GM18498 (cell line): ENCODE measurements at regions not wholly inside any gene's neighbourhood (a gene's known extent, or its start where the extent isn't known, plus 50 kb on each side); places are given as distances from the start of the nearest gene placed in this dataset.

Experiments used
- ATAC-seq: cut with Tn5 transposase; IDR thresholded peaks from one replicate; pipeline ENCODE4 v1.9.1; 2021; ENCODE audit warnings: mild to moderate bottlenecking, moderate library complexity; ENCODE audit not compliant: unreplicated experiment

DNA sequence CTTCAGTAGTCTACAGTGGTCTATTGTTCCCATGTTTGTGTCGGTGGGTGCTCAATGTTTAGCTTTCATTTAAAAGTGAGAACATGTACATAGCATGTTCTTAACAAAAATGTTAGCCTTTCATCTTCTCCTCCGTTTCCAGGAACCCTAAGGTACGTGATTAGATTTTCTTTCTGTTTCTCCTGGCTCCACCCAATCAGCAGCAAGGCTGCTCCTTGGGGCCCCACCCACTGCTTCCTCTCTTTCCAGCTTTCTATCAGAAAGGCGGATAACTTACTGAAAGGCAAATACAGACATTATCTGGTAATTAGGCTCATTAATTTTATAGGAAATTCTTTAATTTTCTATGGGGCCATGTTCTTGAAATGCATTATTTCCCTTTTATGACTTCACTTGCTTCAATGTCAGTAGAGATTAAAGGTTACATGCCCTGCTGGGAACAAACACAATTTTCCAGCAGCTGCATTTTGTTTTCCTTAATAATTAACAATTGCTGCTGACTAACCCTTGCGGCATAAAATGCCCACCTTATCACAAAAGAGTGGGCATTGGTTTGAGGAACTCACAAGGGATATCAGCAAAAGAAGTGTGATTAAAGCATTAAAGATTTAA lies 324.9 kb upstream of the SNX7 start:
- ATAC-seq = no peak

DNA sequence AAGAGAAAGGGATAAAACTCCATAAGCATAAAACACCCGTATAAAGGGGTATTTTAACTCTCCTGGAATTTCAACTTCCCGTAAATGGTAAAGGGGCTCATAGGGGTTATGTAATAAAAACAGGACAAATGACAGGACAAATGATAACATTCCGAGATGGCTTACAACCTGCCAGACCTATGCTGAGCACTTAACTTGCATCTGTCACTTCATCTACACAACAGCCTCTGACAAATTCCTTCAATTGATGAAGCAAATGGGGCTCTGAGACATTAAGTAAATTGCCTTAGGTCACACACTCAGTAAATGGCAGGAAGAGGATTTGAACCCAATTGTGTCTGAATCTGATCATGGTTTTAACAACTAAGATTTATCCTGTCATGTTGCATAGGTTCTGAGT lies 327.6 kb upstream of the SNX7 start:
- ATAC-seq = no peak

- ATAC-seq = no peak
Measured at GRCh38 chr1:98333406-98333805, 328.1 kb upstream of the SNX7 start.

- ATAC-seq = no peak
Measured at GRCh38 chr1:98331718-98332311, 329.7 kb upstream of the SNX7 start.

GRCh38 chr1:98331243-98331642 lies 330.3 kb upstream of the SNX7 start:
- no peak for ATAC-seq

- ATAC-seq = no peak
Measured at GRCh38 chr1:98330224-98330623, 331.3 kb upstream of the SNX7 start.

- ATAC-seq = no peak
Measured at GRCh38 chr1:98328855-98329254, 332.7 kb upstream of the SNX7 start.

GRCh38 chr1:98327220-98327861 lies 334.2 kb upstream of the SNX7 start:
- no peak for ATAC-seq

DNA sequence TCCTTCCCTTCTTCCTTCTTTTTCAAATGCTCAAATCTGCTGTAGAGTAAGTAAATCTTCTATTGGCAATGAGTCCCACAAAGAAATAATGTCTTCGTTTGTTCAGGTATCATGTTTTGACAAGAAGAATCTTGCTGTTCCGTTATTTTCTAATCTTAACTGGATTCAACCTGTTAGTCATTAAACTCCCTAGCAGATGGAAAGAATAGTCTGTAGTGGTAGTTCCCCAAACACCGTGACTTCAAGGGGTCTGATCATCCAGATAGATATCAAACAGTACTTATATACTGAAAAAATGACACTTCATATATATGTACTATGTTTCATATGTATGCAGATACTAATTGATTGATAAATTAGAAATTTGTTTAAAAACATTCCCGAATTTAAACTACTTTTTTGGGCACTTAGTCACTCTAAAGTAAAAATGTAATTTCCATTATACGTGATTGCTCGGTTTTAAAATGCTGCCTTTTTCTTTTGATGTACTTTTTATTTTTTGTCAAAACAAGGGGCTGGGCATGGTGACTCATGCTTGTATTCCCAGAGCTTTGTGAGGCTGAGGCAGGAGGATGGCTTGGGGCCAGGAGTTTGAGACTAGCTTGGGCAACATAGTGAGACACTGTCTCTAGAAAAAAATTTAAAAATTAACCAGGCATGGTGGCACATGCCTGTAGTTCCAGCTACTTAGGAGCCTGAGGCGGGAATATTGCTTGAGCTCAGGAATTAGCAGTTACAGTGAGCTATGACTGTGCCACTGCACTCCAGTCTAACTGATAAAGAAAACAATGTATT lies 335.7 kb upstream of the SNX7 start:
- no peak for ATAC-seq

- ATAC-seq = no peak
Measured at GRCh38 chr1:98323906-98324358, 337.6 kb upstream of the SNX7 start.

DNA sequence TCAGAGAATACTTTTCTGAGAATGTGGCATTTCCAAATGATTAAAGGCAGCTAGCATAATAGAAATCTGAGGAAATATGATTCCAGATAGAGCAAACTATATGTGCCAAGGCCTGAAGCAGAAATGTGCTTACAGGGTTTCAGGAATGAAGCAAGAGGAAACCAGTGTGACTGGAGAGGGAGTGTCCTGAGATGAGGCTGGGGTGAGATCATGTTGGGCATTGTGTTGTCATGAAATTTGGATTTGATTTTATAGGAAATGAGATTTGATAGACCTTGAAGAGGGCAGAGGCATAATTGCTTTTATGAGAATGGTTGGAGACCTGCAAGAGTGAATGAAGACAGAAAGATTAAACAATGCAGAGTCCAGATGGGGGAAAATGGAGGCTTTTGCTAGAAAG lies 338.1 kb upstream of the SNX7 start:
- no peak for ATAC-seq

DNA sequence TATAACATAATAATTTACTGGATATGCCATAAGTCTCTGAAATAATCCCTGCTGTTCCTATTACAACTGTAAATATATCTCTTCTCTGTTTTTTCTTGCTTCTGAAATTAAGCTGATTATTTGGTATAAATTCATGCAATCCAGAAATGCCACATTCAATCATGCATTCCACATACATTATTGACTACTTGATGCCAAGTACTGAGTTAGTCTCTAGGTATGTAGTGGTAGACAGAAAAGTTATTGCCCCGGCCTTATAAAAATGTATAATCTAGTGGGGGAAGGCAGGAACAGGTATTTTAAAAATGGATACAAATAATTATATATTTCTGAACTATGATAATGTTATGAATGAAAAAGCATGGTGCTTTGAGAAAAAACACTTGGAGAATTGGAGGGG lies 338.6 kb upstream of the SNX7 start:
- ATAC-seq = no peak

DNA sequence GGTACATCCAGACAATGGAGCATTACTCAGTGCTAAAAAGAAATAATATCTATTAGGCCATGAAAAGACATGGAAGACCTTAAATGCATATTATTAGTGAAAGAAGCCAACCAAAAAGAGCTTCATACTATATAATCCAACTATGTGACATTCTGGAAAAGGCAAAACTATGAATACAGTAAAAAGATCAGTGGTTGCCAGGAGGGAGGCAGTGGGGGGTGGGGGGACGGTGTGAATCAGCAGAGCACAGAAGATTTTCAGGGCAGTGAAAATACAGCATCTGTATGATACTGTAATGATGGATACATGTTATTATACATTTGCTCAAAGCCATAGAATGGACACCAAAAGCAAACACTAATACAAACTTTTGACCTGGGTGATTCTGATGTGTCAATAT lies 339.4 kb upstream of the SNX7 start:
- ATAC-seq = no peak

GRCh38 chr1:98321191-98321590 lies 340.3 kb upstream of the SNX7 start:
- ATAC-seq = no peak

DNA sequence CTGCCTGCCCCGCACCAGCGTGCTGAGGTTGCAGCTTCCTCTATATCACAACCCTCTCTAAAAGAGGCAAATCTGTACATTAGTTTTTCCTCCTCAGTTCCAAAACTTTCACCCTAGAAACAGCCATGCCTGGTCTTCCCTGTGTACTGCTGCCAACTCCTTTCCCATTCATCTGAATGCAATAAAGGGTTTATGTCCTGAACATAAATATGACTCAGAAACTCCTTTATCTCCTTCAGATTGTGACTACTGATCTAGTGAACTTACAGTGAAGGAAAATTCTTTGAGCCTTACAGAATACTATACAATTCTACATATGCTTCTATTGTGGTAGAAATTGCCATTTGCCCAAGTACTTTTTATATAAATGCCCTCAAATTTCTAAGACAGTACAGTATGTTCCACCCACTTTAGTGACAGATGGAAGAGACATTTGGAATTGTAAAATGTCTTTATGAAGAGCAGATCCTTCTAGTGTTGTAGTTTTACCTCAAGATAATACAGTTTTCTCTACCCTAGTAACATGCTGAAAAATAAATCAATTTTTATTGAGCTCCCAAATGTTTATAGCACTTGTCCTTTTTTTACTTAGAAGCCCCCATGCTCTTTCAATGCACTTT lies 345.1 kb upstream of the SNX7 start:
- no peak for ATAC-seq

- no peak for ATAC-seq
Measured at GRCh38 chr1:98315309-98315708, 346.2 kb upstream of the SNX7 start.

DNA sequence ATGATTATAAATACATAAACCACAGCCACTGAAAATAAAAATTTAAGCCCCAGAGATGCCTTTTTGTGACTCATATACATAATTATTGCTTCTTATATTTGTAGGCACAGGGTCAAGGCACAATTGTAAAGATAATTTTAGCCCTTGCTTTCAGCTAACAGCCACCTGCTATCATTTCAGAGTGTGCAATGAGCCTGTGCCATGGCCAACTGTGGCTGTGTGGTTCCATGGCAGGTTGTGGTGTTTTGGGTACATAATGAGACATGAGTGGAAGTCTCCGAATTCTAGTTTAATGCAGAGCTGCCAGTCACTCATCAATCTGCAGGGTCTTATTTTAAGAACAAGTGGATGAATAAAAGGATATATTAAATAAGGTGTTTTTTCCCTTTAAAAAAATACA lies 346.9 kb upstream of the SNX7 start:
- ATAC-seq = no peak

DNA sequence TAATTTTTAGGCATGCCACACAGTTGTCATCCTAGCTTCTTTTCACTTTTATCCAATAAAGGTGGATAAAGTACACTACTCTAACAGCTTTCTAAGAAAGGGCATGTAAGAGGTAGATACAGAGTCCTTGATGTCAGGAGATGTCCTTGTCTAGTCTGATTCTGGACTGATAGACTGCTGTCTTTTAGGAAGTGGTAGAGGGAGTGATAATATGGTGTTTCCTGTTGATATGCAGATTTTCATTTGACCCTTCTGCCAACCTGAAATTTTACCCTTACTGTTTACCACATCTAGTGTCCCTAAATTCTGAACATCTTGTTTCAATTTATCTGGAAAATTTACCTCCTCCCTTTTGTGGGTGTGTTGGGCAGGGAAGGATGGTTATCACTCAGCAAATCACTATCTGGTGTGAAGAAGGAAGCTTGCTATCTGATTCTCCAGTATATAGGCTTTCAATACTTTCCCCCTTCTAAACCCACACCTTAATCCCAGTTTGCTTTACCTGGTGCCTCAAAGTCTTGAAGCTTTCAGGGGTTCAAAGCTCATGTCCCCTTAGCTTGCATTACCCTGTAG lies 354.9 kb upstream of the SNX7 start:
- ATAC-seq = no peak

GRCh38 chr1:98305362-98305761 lies 356.2 kb upstream of the SNX7 start:
- no peak for ATAC-seq

DNA sequence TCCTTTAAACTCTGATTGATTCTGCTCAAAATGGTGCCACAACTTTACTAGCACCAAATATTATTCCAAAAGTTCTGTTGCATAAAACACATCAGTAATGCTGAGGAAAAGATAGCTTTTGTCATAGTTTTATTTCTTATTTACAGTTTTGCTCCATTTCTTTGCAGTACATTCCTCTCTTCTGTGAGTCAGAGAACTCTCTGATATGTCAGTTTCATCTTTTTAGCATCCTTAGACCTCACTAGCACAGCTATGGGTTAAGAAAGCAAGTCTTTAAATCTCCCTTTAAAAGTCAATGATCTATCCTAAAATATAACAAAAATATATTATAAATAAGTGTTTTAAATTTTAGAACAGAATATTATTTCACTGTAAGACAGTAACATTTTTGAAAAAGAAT lies 356.6 kb upstream of the SNX7 start:
- ATAC-seq = no peak

DNA sequence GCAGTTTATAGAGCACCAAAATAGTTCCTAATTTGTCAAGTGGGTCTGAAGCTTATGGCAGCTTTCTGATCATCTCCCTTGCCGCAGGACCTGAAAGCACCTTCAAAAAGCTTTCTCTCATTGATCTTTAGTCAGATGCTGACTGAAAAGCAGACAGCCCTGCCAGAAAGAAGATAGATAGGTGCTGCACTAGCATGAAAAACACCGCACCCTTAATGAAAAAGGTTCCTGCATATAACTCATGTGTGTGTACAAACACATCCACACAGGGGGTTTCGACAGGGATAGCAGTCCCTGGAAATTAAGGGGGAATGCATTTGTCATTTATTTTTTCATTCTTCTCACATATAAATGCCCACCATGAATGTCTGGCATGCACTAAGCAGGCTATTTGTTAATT lies 361.7 kb upstream of the SNX7 start:
- no peak for ATAC-seq
